22Rv1 (cell line): ENCODE measurements at regions not wholly inside any gene's neighbourhood (a gene's known extent, or its start where the extent isn't known, plus 50 kb on each side); places are given as distances from the start of the nearest gene placed in this dataset.

ENCODE experiments used
- H3K27ac ChIP-seq: fragments of 450-650 bp; 2 replicates; pipeline ENCODE4 v1.5.1; 2017
- CTCF ChIP-seq: fragments of 450-650 bp; IDR thresholded peaks from 2 replicates; pipeline ENCODE4 v1.5.1; 2017; ENCODE audit warnings: mild to moderate bottlenecking
- ZFX ChIP-seq: fragments of 450-650 bp; IDR thresholded peaks from 2 replicates; pipeline ENCODE4 v1.6.1; 2017; ENCODE audit warnings: antibody characterized with exemption, borderline replicate concordance

GRCh38 chr11:96763244-96763643 is 373.4 kb downstream of the JRKL start:
- H3K27ac ChIP-seq: no peak overlapping the region
- TF ChIP-seq CTCF: no peak
- TF ChIP-seq ZFX: no peak

GRCh38 chr11:96778272-96778671 is 388.5 kb downstream of the JRKL start:
- no peak for TF ChIP-seq ZFX
- no peak for TF ChIP-seq CTCF

GRCh38 chr11:96779030-96779429 is 389.2 kb downstream of the JRKL start:
- no peak overlapping the region for H3K27ac ChIP-seq
- TF ChIP-seq CTCF (no peak), ZFX (no peak)

More at GRCh38 chr11:96778272-96778671, 388.5 kb downstream of the JRKL start:
- H3K27ac ChIP-seq: no peak overlapping the region

GRCh38 chr11:96781082-96781481 is 391.3 kb downstream of the JRKL start:
- H3K27ac ChIP-seq: no peak overlapping the region
- TF ChIP-seq CTCF (no peak), ZFX (no peak)

- no peak for TF ChIP-seq CTCF
- TF ChIP-seq ZFX: no peak
- H3K27ac ChIP-seq: no peak overlapping the region
Observed at GRCh38 chr11:96782632-96783031, 392.8 kb downstream of the JRKL start.

- no peak overlapping the region for H3K27ac ChIP-seq
- TF ChIP-seq ZFX (no peak), CTCF (no peak)
Observed at GRCh38 chr11:96783311-96783710, 393.5 kb downstream of the JRKL start.

- TF ChIP-seq ZFX: no peak
- no peak overlapping the region for H3K27ac ChIP-seq
Observed at GRCh38 chr11:96785073-96785472, 395.3 kb downstream of the JRKL start.

GRCh38 chr11:96794152-96794551 is 404.3 kb downstream of the JRKL start:
- no peak for TF ChIP-seq CTCF
- no peak for TF ChIP-seq ZFX

More at GRCh38 chr11:96794152-96794551, 404.3 kb downstream of the JRKL start:
- H3K27ac ChIP-seq: no peak overlapping the region
